ENCODE measurements at regions not wholly inside any gene's neighbourhood (a gene's known extent, or its start where the extent isn't known, plus 50 kb on each side); places are given as distances from the start of the nearest gene placed in this dataset.
A peak's percentile ranks its signal among the peaks of the same experiment; 100 is the strongest.

DNA sequence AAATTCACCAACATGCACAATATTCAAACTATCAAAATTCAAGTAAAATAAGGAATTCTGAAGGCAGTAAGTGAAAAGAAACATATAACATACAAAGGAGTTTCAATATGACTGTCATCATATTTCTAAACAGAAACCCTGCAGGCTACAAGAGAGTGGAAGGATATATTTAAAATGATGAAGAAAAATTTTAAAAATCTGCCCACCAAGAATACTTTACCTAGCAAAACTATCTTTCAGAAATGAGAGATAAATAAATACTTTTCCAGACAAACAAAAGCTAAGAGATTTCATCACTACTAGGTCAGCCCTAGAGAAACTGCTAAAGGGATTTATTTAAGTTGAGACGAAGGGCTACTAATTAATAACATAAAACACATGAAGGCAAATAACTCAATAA lies 73.8 kb upstream of the MANEA start (continued):
- TF ChIP-seq ZC3H4 (CRISPR knock-in tag; IDR thresholded peaks at IDR 0.05; ENCODE audit: borderline replicate concordance) = no peak
- TF ChIP-seq KLF13 (tag; IDR thresholded peaks at IDR 0.05; ENCODE audit: borderline replicate concordance, low read depth) = no peak
- no peak for TF ChIP-seq GTF2E2 (tag; IDR thresholded peaks at IDR 0.05)
- TF ChIP-seq TRIM25 (IDR thresholded peaks at IDR 0.05; ENCODE audit: borderline replicate concordance) = no peak
- TF ChIP-seq, protein P1, sequence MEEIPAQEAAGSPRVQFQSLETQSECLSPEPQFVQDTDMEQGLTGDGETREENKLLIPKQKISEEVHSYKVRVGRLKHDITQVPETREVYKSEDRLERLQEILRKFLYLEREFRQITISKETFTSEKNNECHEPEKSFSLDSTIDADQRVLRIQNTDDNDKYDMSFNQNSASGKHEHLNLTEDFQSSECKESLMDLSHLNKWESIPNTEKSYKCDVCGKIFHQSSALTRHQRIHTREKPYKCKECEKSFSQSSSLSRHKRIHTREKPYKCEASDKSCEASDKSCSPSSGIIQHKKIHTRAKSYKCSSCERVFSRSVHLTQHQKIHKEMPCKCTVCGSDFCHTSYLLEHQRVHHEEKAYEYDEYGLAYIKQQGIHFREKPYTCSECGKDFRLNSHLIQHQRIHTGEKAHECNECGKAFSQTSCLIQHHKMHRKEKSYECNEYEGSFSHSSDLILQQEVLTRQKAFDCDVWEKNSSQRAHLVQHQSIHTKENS (CRISPR knock-in tag; IDR thresholded peaks at IDR 0.05) = no peak

DNA sequence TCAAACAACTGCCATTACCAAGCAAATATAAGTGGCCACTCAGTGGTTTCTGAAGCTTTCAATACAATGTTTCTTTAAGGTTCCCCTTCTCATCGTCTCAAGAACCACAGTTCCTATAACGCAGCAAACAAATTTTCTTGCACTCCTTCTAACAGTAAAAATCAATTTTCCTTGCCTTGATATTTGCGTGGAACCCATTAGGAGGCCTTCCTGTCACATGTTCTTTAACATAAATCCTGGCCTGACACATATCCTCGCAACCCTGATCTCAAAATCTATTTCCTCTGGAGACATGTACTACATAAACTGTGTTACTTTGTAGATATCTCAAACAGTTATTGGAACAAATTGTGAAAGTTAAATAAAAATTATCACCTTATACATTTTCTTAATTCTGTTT lies 65.9 kb upstream of the MANEA start:
- ChIA-PET POLR2A (no interaction called here), CTCF (ENCODE audit: low intra/inter-chr PET ratio) (no interaction called here)
- intact Hi-C loops (cut with micrococcal nuclease) (loop anchor here (10.0 kb wide), 1 partner anchor 1413 kb away; the partner anchor contains the start of gene KLHL32), in situ Hi-C loops (cut with MboI) (no loop called here)
- Histone ChIP-seq H3K4me3 (no peak overlapping the region), H3K9ac (ENCODE audit: insufficient read depth in 1 of 2, low read depth in 2 of 2, low read length in 2 of 2) (no peak overlapping the region), H3K27me3 (ENCODE audit: control insufficient read depth in 2 of 2, insufficient read depth in 2 of 2, low read length in 2 of 2) (no peaks in the 10 kb centered on the region), H3K4me2 (ENCODE audit: insufficient read depth, low read length) (no peak overlapping the region), H3K4me1 (replicated peaks in 1 of 2; ENCODE audit: control insufficient read depth in 2 of 2, insufficient read depth in 2 of 2, low read length in 2 of 2) (no peaks in the 10 kb centered on the region), H2AFZ (ENCODE audit: low read depth, low read length) (no peak overlapping the region; the same call in 1 of the 2 replicates), H3K27ac (ENCODE audit: extremely low read depth, low read depth, low read length) (no peak overlapping the region), H3K79me2 (ENCODE audit: control insufficient read depth, insufficient read depth, low read length) (no peaks in the 10 kb centered on the region), H3K36me3 (ENCODE audit: control insufficient read depth, insufficient read depth, low read length) (no peaks in the 10 kb centered on the region), H4K20me1 (replicated peaks; ENCODE audit: control insufficient read depth, insufficient read depth, low read length) (no peaks in the 10 kb centered on the region), H3K9me3 (replicated peaks; ENCODE audit: control insufficient read depth, insufficient read depth, low read depth, low read length) (no peaks in the 10 kb centered on the region), H3K9me1 (ENCODE audit: control insufficient read depth, insufficient read depth, low read length) (no peaks in the 10 kb centered on the region)
- 22% methylated on average over 4 of the region's 4 CpGs for WGBS (ENCODE audit: insufficient coverage, low coverage, missing lambda C conversion rate)
- DNase-seq (ENCODE audit: extremely low read depth in 1 of 4, low spot score in 3 of 4) = no peak
- no TSS peak for BruUV-seq (replicated peaks)
- no peak for FAIRE-seq
- ATAC-seq = no peak
- TF ChIP-seq ZBTB9 (CRISPR knock-in tag; IDR thresholded peaks at IDR 0.05) = no peak
- TF ChIP-seq MEIS2 (IDR thresholded peaks at IDR 0.05; ENCODE audit: partially characterized antibody) = peak; percentile 78
- TF ChIP-seq CHCHD3 (CRISPR knock-in tag; IDR thresholded peaks at IDR 0.05) = no peak
- TF ChIP-seq, protein P2, sequence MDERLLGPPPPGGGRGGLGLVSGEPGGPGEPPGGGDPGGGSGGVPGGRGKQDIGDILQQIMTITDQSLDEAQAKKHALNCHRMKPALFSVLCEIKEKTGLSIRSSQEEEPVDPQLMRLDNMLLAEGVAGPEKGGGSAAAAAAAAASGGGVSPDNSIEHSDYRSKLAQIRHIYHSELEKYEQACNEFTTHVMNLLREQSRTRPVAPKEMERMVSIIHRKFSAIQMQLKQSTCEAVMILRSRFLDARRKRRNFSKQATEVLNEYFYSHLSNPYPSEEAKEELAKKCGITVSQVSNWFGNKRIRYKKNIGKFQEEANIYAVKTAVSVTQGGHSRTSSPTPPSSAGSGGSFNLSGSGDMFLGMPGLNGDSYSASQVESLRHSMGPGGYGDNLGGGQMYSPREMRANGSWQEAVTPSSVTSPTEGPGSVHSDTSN (CRISPR knock-in tag; IDR thresholded peaks at IDR 0.05; ENCODE audit: low read depth) = no peak
- TF ChIP-seq, protein P2 (tag; conservative IDR thresholded peaks at IDR 0.05; ENCODE audit: low read depth) = peak; percentile 61
- TF ChIP-seq, protein P3, sequence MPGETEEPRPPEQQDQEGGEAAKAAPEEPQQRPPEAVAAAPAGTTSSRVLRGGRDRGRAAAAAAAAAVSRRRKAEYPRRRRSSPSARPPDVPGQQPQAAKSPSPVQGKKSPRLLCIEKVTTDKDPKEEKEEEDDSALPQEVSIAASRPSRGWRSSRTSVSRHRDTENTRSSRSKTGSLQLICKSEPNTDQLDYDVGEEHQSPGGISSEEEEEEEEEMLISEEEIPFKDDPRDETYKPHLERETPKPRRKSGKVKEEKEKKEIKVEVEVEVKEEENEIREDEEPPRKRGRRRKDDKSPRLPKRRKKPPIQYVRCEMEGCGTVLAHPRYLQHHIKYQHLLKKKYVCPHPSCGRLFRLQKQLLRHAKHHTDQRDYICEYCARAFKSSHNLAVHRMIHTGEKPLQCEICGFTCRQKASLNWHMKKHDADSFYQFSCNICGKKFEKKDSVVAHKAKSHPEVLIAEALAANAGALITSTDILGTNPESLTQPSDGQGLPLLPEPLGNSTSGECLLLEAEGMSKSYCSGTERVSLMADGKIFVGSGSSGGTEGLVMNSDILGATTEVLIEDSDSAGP (CRISPR knock-in tag; IDR thresholded peaks at IDR 0.05) = no peak
- peak; percentile 41; the same call in 1 of the 2 replicates for TF ChIP-seq ETV1 (tag; conservative IDR thresholded peaks at IDR 0.05; ENCODE audit: low read depth)
